ENCODE measurements at regions not wholly inside any gene's neighbourhood (a gene's known extent, or its start where the extent isn't known, plus 50 kb on each side); places are given as distances from the start of the nearest gene placed in this dataset.

- Mint-ChIP-seq H3K27ac (no peak overlapping the region), H3K36me3 (ENCODE audit: low read depth) (no peaks in the 10 kb centered on the region), H3K4me3 (no peak overlapping the region), H3K27me3 (ENCODE audit: low read depth) (no peaks in the 10 kb centered on the region), H3K9me3 (no peaks in the 10 kb centered on the region), H3K4me1 (no peaks in the 10 kb centered on the region)
- no peak for TF ChIP-seq CTCF (IDR thresholded peaks at IDR 0.05; ENCODE audit: unreplicated experiment in 3 of 3)
Measured at GRCh38 chr15:53295574-53295973, 463.9 kb downstream of the WDR72 start.

DNA sequence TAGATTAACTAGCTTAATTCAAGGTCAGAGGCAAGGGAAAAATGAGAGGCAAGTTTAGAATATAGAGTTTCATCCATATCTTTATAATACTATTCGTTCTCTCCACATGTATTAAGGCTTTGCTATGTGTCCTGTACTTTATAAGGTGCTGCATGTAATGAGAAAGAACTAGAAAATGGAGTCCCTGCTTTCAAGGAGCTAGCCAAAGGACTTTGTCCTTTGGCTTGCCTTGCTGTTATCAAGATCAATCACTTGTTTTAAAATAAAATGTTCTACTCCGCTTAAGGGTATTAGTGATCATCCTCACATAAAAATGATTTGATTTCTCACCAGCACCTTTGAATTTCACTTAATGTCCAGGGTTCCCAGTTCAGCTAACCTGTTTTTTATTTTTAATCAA is 470.9 kb downstream of the WDR72 start:
- Mint-ChIP-seq H3K4me1 (no peaks in the 10 kb centered on the region), H3K36me3 (ENCODE audit: low read depth) (no peaks in the 10 kb centered on the region), H3K27ac (no peak overlapping the region), H3K27me3 (ENCODE audit: low read depth) (no peaks in the 10 kb centered on the region), H3K9me3 (no peaks in the 10 kb centered on the region), H3K4me3 (no peak overlapping the region)
- no peak for TF ChIP-seq CTCF (IDR thresholded peaks at IDR 0.05; ENCODE audit: unreplicated experiment in 3 of 3)

DNA sequence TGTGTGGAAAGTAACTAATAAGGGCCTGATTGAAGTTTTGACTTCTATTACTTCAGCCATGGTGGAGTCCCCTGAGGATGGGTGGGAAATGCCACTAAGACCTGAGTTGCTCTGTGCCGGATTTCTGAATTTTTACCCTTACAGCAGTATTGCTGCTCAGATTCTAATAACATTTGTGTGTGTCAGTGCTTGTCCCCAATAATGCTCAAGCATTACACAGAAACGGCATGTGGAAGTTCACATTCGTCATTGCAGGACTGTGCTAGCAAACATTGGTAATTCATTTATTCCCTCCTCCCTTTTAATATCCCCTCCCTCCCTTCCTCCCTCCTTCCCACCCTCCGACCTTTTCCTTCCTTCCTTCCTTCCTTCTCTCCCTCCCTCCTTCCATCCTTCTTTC is 484.5 kb upstream of the ONECUT1 start:
- no peaks in the 10 kb centered on the region for H3K27me3 Mint-ChIP-seq (ENCODE audit: low read depth)
- no peak overlapping the region for H3K4me3 Mint-ChIP-seq
- H3K9me3 Mint-ChIP-seq = no peaks in the 10 kb centered on the region
- TF ChIP-seq CTCF (IDR thresholded peaks at IDR 0.05; ENCODE audit: unreplicated experiment in 3 of 3) = no peak
- no peaks in the 10 kb centered on the region for H3K4me1 Mint-ChIP-seq
- no peaks in the 10 kb centered on the region for H3K36me3 Mint-ChIP-seq (ENCODE audit: low read depth)
- no peak overlapping the region for H3K27ac Mint-ChIP-seq

GRCh38 chr15:53272116-53272515 is 482.0 kb upstream of the ONECUT1 start:
- Mint-ChIP-seq H3K4me1 (peaks cover under 1% of the 10 kb centered on the region), H3K36me3 (ENCODE audit: low read depth) (no peaks in the 10 kb centered on the region), H3K27ac (no peak overlapping the region), H3K27me3 (ENCODE audit: low read depth) (no peaks in the 10 kb centered on the region), H3K4me3 (no peak overlapping the region), H3K9me3 (no peaks in the 10 kb centered on the region)
- no peak for TF ChIP-seq CTCF (IDR thresholded peaks at IDR 0.05; ENCODE audit: unreplicated experiment in 3 of 3)

GRCh38 chr15:53266176-53266575 is 476.0 kb upstream of the ONECUT1 start:
- Mint-ChIP-seq H3K36me3 (ENCODE audit: low read depth) (no peaks in the 10 kb centered on the region), H3K9me3 (no peaks in the 10 kb centered on the region), H3K4me1 (peaks cover 17% of the 10 kb centered on the region), H3K27ac (peak overlapping the region in 1 of 3 experiments; percentile 23), H3K4me3 (no peak overlapping the region), H3K27me3 (ENCODE audit: low read depth) (no peaks in the 10 kb centered on the region)
- TF ChIP-seq CTCF (IDR thresholded peaks at IDR 0.05; ENCODE audit: unreplicated experiment in 3 of 3) = no peak

DNA sequence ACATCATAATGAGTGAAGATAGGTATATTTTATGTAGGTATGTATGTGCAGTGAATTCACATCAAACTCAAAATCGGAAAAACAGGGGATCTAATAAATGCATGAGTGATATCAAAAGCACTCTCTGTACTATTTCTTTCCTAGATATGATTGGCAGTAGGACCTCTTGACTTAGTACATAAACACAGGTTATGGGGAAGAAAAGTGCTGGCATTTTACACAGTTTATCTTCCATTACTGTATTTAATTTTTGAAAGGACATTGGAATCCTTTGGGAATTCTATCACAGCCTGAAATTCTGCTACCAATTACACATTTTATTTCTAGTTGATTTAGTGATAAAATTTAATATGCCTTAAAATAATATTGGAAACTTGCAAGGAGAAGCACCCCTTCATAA is 470.5 kb upstream of the ONECUT1 start:
- peaks cover 3% of the 10 kb centered on the region for H3K27me3 Mint-ChIP-seq (ENCODE audit: low read depth)
- TF ChIP-seq CTCF (IDR thresholded peaks at IDR 0.05; ENCODE audit: unreplicated experiment in 3 of 3) = no peak
- no peak overlapping the region for H3K4me3 Mint-ChIP-seq
- H3K27ac Mint-ChIP-seq = no peak overlapping the region
- no peaks in the 10 kb centered on the region for H3K36me3 Mint-ChIP-seq (ENCODE audit: low read depth)
- H3K9me3 Mint-ChIP-seq = no peaks in the 10 kb centered on the region
- H3K4me1 Mint-ChIP-seq = peaks cover 5% of the 10 kb centered on the region

Data from nephron (organoid).